ENCODE measurements at regions not wholly inside any gene's neighbourhood (a gene's known extent, or its start where the extent isn't known, plus 50 kb on each side); places are given as distances from the start of the nearest gene placed in this dataset.

DNA sequence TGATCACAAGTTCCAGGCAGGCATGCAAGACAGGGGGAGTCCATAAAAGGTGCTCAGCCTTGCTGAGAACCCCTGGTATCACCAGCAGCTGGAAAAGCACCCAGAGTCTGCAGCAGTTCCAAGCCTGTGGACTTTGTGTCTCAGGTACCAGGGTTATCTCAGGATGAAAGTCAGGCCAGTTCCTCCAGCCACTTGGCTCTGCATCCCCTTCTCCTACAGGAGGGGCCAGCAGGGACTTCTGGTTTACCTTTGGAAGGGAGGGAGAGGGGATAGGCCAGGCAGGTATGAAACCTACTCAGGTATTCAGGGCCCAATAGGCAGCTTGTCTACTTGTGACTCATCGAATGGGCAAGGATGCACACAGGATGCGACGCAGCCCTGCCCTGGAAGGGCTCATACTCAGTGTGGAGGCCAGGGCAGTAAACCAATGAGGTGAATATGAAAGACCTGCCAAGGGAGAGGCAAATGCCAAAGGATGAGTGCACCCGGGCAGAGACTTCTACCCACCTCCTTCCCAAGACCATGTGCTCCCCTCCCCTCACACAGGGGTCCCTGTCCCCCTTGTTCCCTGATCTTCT is 148.2 kb downstream of the SLC38A6 start:
- TF ChIP-seq HNF4A (conservative IDR thresholded peaks at IDR 0.05): peak; percentile 9 to 29
- TF ChIP-seq, protein P1, sequence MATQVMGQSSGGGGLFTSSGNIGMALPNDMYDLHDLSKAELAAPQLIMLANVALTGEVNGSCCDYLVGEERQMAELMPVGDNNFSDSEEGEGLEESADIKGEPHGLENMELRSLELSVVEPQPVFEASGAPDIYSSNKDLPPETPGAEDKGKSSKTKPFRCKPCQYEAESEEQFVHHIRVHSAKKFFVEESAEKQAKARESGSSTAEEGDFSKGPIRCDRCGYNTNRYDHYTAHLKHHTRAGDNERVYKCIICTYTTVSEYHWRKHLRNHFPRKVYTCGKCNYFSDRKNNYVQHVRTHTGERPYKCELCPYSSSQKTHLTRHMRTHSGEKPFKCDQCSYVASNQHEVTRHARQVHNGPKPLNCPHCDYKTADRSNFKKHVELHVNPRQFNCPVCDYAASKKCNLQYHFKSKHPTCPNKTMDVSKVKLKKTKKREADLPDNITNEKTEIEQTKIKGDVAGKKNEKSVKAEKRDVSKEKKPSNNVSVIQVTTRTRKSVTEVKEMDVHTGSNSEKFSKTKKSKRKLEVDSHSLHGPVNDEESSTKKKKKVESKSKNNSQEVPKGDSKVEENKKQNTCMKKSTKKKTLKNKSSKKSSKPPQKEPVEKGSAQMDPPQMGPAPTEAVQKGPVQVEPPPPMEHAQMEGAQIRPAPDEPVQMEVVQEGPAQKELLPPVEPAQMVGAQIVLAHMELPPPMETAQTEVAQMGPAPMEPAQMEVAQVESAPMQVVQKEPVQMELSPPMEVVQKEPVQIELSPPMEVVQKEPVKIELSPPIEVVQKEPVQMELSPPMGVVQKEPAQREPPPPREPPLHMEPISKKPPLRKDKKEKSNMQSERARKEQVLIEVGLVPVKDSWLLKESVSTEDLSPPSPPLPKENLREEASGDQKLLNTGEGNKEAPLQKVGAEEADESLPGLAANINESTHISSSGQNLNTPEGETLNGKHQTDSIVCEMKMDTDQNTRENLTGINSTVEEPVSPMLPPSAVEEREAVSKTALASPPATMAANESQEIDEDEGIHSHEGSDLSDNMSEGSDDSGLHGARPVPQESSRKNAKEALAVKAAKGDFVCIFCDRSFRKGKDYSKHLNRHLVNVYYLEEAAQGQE (IDR thresholded peaks at IDR 0.05): no peak
- no peaks in the 10 kb centered on the region for H3K27me3 ChIP-seq (ENCODE audit: control insufficient read depth in 4 of 4, insufficient read depth in 4 of 4, low read length in 3 of 4)
- no peaks in the 10 kb centered on the region for H3K9me3 ChIP-seq (ENCODE audit: control insufficient read depth in 4 of 4, low read length in 3 of 4)
- WGBS: 92% methylated on average over 4 of the region's 4 CpGs
- no peak overlapping the region for H3K4me3 ChIP-seq (ENCODE audit: low read depth in 1 of 3, low read length in 3 of 3)
- no peak overlapping the region for H3K27ac ChIP-seq (ENCODE audit: low read depth in 1 of 2, low read length in 2 of 2)
- no peak overlapping the region for H3K9ac ChIP-seq (ENCODE audit: low read depth in 1 of 2, low read length in 2 of 2)
- no peaks in the 10 kb centered on the region for H3K36me3 ChIP-seq (ENCODE audit: control insufficient read depth in 4 of 4, insufficient read depth in 3 of 4, low read depth in 1 of 4, low read length in 3 of 4)
- H3K4me1 ChIP-seq (ENCODE audit: control insufficient read depth in 4 of 4, insufficient read depth in 4 of 4, low read length in 3 of 4): no peaks in the 10 kb centered on the region
- no peak for DNase-seq (ENCODE audit: low spot score)

DNA sequence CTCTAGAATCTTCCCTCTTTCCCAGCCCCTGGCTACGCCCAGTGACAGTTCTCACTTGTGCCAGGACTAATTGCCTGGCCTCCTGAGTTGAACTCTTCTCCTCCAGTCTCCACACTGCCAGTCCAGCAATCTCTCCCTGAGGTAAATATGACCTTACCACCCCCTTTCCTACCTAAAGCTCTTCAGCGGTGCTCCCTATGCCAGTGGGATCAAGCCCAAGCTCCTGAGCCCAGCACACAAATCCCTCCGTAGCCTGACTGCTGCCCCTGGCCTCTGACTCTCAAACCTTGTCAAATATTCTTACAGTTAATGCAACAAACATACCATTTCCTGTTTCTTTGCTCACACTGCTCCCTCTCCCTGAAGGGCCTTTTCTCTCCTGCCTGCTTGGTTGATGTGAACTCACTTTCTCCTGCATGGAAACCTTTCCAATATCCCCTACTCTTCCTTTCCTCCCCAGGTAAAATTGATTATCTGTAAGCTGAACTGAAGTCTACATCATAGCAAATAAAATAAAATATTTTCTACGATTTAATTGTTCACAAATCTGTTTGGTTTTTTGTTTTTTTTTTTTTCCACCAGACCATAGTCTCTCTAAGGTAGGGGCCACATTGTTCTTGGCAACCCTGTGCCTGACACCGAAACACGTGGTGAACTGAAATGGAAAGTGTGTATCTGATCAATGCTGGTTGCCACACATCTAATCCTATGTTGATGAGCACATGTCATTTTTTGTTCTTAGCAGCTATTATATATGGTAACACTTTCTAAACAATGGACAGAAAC is 147.5 kb downstream of the SLC38A6 start:
- no peak for DNase-seq (ENCODE audit: low spot score)
- H3K27me3 ChIP-seq (ENCODE audit: control insufficient read depth in 4 of 4, insufficient read depth in 4 of 4, low read length in 3 of 4): no peaks in the 10 kb centered on the region
- no peaks in the 10 kb centered on the region for H3K4me1 ChIP-seq (ENCODE audit: control insufficient read depth in 4 of 4, insufficient read depth in 4 of 4, low read length in 3 of 4)
- H3K27ac ChIP-seq (ENCODE audit: low read depth in 1 of 2, low read length in 2 of 2): no peak overlapping the region
- no peaks in the 10 kb centered on the region for H3K36me3 ChIP-seq (ENCODE audit: control insufficient read depth in 4 of 4, insufficient read depth in 3 of 4, low read depth in 1 of 4, low read length in 3 of 4)
- H3K9me3 ChIP-seq (ENCODE audit: control insufficient read depth in 4 of 4, low read length in 3 of 4): no peaks in the 10 kb centered on the region
- 54% methylated on average over 6 of the region's 6 CpGs for WGBS
- H3K4me3 ChIP-seq (ENCODE audit: low read depth in 1 of 3, low read length in 3 of 3): no peak overlapping the region
- no peak overlapping the region for H3K9ac ChIP-seq (ENCODE audit: low read depth in 1 of 2, low read length in 2 of 2)
- TF ChIP-seq, protein P2, sequence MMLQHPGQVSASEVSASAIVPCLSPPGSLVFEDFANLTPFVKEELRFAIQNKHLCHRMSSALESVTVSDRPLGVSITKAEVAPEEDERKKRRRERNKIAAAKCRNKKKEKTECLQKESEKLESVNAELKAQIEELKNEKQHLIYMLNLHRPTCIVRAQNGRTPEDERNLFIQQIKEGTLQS (IDR thresholded peaks at IDR 0.05): no peak
- TF ChIP-seq RXRA (IDR thresholded peaks at IDR 0.05) (peak in 1 of 2 donors; percentile 12), SP1 (IDR thresholded peaks at IDR 0.05) (no peak)

DNA sequence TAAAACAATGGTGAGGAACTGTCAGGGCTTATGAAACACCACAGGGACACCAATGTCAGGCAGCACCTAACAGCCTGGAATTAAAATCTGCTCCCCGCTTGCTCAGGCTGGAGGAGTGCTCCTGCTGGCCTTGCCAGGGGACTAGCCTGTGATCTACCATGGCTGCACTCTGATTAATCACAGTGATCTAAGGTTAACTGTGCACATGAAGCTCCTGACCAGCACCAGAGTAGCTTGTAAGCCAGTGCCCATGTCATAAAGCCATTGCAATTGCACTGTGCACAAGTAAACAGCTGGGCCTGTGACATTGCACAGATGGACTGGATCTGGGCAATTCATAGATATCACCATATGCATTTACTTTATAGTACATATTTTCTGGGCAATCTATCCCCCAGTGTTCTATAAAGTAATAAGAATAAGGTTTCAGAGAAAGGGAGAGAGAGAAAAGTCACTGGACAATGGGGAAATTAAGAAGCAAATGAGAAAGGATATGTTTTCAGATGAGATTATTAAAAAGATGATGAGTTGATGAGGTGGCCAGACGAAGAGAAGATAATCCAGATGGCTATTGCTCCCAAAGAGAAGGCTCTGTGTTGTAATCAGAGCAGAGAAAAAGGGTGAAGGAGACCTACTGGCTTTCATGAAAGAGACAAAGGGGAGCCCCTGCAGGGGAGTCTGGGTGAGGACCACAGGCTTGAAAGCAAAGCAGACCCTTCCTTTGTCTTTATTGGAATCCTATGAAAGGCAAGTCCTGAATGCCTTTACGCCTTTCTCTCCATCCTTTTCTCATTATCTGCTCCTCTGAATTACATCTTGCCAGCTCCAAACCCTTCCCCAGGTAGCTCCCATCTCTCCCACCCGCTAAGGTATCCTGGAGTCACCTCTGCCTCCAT is 145.8 kb downstream of the SLC38A6 start:
- Histone ChIP-seq H3K4me3 (ENCODE audit: low read depth in 1 of 3, low read length in 3 of 3) (no peak overlapping the region), H3K27me3 (ENCODE audit: control insufficient read depth in 4 of 4, insufficient read depth in 4 of 4, low read length in 3 of 4) (no peaks in the 10 kb centered on the region), H3K4me1 (ENCODE audit: control insufficient read depth in 4 of 4, insufficient read depth in 4 of 4, low read length in 3 of 4) (no peaks in the 10 kb centered on the region), H3K9ac (ENCODE audit: low read depth in 1 of 2, low read length in 2 of 2) (no peak overlapping the region), H3K36me3 (ENCODE audit: control insufficient read depth in 4 of 4, insufficient read depth in 3 of 4, low read depth in 1 of 4, low read length in 3 of 4) (no peaks in the 10 kb centered on the region), H3K27ac (ENCODE audit: low read depth in 1 of 2, low read length in 2 of 2) (no peak overlapping the region), H3K9me3 (ENCODE audit: control insufficient read depth in 4 of 4, low read length in 3 of 4) (no peaks in the 10 kb centered on the region)
- 95% methylated on average over 4 of the region's 4 CpGs for WGBS
- DNase-seq (ENCODE audit: low spot score): no peak
- TF ChIP-seq YY1 (IDR thresholded peaks at IDR 0.05) (no peak), GABPA (IDR thresholded peaks at IDR 0.05 in 1 of 2, conservative IDR thresholded peaks at IDR 0.05 in 1 of 2) (no peak), NR2F2 (IDR thresholded peaks at IDR 0.05) (no peak), RXRA (IDR thresholded peaks at IDR 0.05) (no peak), HNF4G (IDR thresholded peaks at IDR 0.05) (no peak), HNF4A (conservative IDR thresholded peaks at IDR 0.05) (no peak), JUND (IDR thresholded peaks at IDR 0.05) (no peak)
- TF ChIP-seq, protein P1 (IDR thresholded peaks at IDR 0.05): no peak
- TF ChIP-seq, protein P3, sequence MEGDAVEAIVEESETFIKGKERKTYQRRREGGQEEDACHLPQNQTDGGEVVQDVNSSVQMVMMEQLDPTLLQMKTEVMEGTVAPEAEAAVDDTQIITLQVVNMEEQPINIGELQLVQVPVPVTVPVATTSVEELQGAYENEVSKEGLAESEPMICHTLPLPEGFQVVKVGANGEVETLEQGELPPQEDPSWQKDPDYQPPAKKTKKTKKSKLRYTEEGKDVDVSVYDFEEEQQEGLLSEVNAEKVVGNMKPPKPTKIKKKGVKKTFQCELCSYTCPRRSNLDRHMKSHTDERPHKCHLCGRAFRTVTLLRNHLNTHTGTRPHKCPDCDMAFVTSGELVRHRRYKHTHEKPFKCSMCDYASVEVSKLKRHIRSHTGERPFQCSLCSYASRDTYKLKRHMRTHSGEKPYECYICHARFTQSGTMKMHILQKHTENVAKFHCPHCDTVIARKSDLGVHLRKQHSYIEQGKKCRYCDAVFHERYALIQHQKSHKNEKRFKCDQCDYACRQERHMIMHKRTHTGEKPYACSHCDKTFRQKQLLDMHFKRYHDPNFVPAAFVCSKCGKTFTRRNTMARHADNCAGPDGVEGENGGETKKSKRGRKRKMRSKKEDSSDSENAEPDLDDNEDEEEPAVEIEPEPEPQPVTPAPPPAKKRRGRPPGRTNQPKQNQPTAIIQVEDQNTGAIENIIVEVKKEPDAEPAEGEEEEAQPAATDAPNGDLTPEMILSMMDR (IDR thresholded peaks at IDR 0.05; ENCODE audit: low read depth, low read length, missing input control): no peak

All from liver (tissue), 8 donors.